HepG2 (cell line): ENCODE measurements at regions not wholly inside any gene's neighbourhood (a gene's known extent, or its start where the extent isn't known, plus 50 kb on each side); places are given as distances from the start of the nearest gene placed in this dataset.

Experiments used
- ATAC-seq: fragments of 200-7000 bp; cut with Tn5 transposase; 3 replicates; pipeline ENCODE4 v1.9.1; 2020; ENCODE audit warnings: mild to moderate bottlenecking, moderate library complexity
- BruUV-seq: library from RNA; stranded (reverse); fragments of 400-500 nt; replicated peaks from 2 replicates; lab custom pipeline; 2021; lab: Mats Ljungman, UMichigan
- CTCF ChIA-PET: fragments of 300-600 bp; formaldehyde crosslinking; extraction: SDS; loops from one replicate; lab custom pipeline; 2021; ENCODE audit warnings: low total read pairs, inconsistent platforms, low intra/inter-chr PET ratio; lab: Yijun Ruan, JAX
- POLR2A ChIA-PET: fragments of 350-600 bp; sonication (Branson Sonifier 250); formaldehyde crosslinking; loops from one replicate; lab custom pipeline; 2020; ENCODE audit warnings: antibody characterized with exemption, inconsistent platforms; lab: Yijun Ruan, JAX
- DNase-seq: peaks from one replicate; pipeline ENCODE4 v3.0.0-alpha.2; 2015; ENCODE audit warnings: low spot score
- FAIRE-seq: peaks from 3 replicates; lab custom pipeline; 2011; peaks lifted over from hg19 to GRCh38; lab: Jason Lieb, UNC
- H2AFZ ChIP-seq: one replicate; pipeline ENCODE4 v1.6.1; 2011; ENCODE audit warnings: low read length, inconsistent platforms
- H3K27ac ChIP-seq: fragments of 300-600 bp; 3 replicates; pipeline ENCODE4 v1.8.0; 2011; ENCODE audit warnings: mixed run types, mild to moderate bottlenecking, mixed read lengths, low read length, inconsistent platforms; ENCODE audit not compliant: insufficient read depth; ENCODE audit errors: extremely low read length
- H3K27me3 ChIP-seq, 2 experiments: fragments of 200-600 bp in 1 of 2; 2 replicates in 1 of 2; 3 replicates in 1 of 2; pipeline versions ENCODE4 v1.6.0 to v1.8.0; 2011; ENCODE audit warnings: low read length in 2 of 2, mild to moderate bottlenecking in 2 of 2, moderate library complexity in 2 of 2, inconsistent platforms in 1 of 2; ENCODE audit not compliant: insufficient read depth in 2 of 2, control insufficient read depth in 1 of 2
- H3K36me3 ChIP-seq, 2 experiments: fragments of 200-600 bp in 1 of 2; replicated peaks in 1 of 2; 2 replicates in 1 of 2; 3 replicates in 1 of 2; pipeline versions ENCODE4 v1.5.1 to v1.8.0; 2011; ENCODE audit warnings: low read length in 2 of 2, inconsistent platforms in 1 of 2; ENCODE audit not compliant: insufficient read depth in 2 of 2, control insufficient read depth in 1 of 2
- H3K4me1 ChIP-seq: 2 replicates; pipeline ENCODE4 v1.5.1; 2012; ENCODE audit warnings: low read length, inconsistent platforms; ENCODE audit not compliant: insufficient read depth
- H3K4me2 ChIP-seq: 2 replicates; pipeline ENCODE4 v1.6.0; 2011; ENCODE audit warnings: low read depth, low read length, inconsistent platforms
- H3K4me3 ChIP-seq, 3 experiments: fragments of 200-600 bp in 1 of 3; sonication (generic), shearing (Covaris generic) in 1 of 3; replicated peaks in 1 of 3; 2 replicates each; pipeline ENCODE4 v1.5.1; 2011 to 2016; ENCODE audit warnings: low read length in 3 of 3, inconsistent platforms in 2 of 3, low read depth in 2 of 3, mild to moderate bottlenecking in 2 of 3, control low read depth in 1 of 3, mixed read lengths in 1 of 3; ENCODE audit not compliant: insufficient read depth in 1 of 3
- H3K79me2 ChIP-seq: one replicate; pipeline ENCODE4 v1.6.1; 2011; ENCODE audit warnings: low read length, inconsistent platforms; ENCODE audit not compliant: insufficient read depth
- H3K9ac ChIP-seq: 2 replicates; pipeline ENCODE4 v1.6.0; 2011; ENCODE audit warnings: mild to moderate bottlenecking, low read depth, low read length, inconsistent platforms; ENCODE audit not compliant: insufficient read depth
- H3K9me3 ChIP-seq: 2 replicates; pipeline ENCODE4 v1.5.1; 2012; ENCODE audit warnings: mild to moderate bottlenecking, low read length
- H4K20me1 ChIP-seq: 2 replicates; pipeline ENCODE4 v1.6.0; 2011; ENCODE audit warnings: inconsistent platforms, mild to moderate bottlenecking, low read length, moderate library complexity; ENCODE audit not compliant: insufficient read depth
- FOXP1 ChIP-seq, 2 experiments: fragments of 450-650 bp in 1 of 2; IDR thresholded peaks; 2 replicates each; pipeline ENCODE4 v1.6.1; 2017 to 2018; ENCODE audit warnings: antibody characterized with exemption in 1 of 2
- GATAD2A ChIP-seq: IDR thresholded peaks from 2 replicates; pipeline ENCODE4 v1.6.1; 2016
- GTF3A ChIP-seq: sonication (generic); formaldehyde crosslinking; conservative IDR thresholded peaks from 2 replicates; pipeline ENCODE4 v1.4.0; 2020; ENCODE audit warnings: mild to moderate bottlenecking, missing genetic modification reagents
- HES4 ChIP-seq: sonication (generic); formaldehyde crosslinking; IDR thresholded peaks from 2 replicates; pipeline ENCODE4 v1.9.0; 2021; ENCODE audit warnings: mild to moderate bottlenecking, missing genetic modification reagents, borderline replicate concordance
- PHB2 ChIP-seq: fragments of 450-650 bp; IDR thresholded peaks from 2 replicates; pipeline ENCODE4 v1.6.1; 2018; ENCODE audit not compliant: partially characterized antibody
- REPIN1 ChIP-seq: sonication (generic); formaldehyde crosslinking; IDR thresholded peaks from 2 replicates; pipeline ENCODE4 v1.8.0; 2022; ENCODE audit warnings: missing genetic modification reagents, low read depth, mild to moderate bottlenecking, borderline replicate concordance
- RFXANK ChIP-seq: IDR thresholded peaks from 2 replicates; pipeline ENCODE4 v1.6.1; 2016
- SIX4 ChIP-seq: sonication (generic); formaldehyde crosslinking; IDR thresholded peaks from 2 replicates; pipeline ENCODE4 v1.4.0; 2020; ENCODE audit warnings: missing genetic modification reagents
- ZBTB44 ChIP-seq: sonication (generic); formaldehyde crosslinking; IDR thresholded peaks from 2 replicates; pipeline ENCODE4 v1.4.0; 2020; ENCODE audit warnings: missing genetic modification reagents
- ZC3H4 ChIP-seq: sonication (generic); formaldehyde crosslinking; IDR thresholded peaks from 2 replicates; pipeline ENCODE4 v1.4.0; 2020; ENCODE audit warnings: missing genetic modification reagents, borderline replicate concordance
- ZFP82 ChIP-seq: sonication (generic); formaldehyde crosslinking; IDR thresholded peaks from 2 replicates; pipeline ENCODE4 v1.5.1; 2020; ENCODE audit warnings: mild to moderate bottlenecking, missing genetic modification reagents, borderline replicate concordance
- ZFP90 ChIP-seq: sonication (generic); formaldehyde crosslinking; IDR thresholded peaks from 2 replicates; pipeline ENCODE4 v1.8.0; 2022; ENCODE audit warnings: missing genetic modification reagents, mild to moderate bottlenecking, inconsistent platforms, borderline replicate concordance
- ZNF232 ChIP-seq: sonication (generic); formaldehyde crosslinking; IDR thresholded peaks from 2 replicates; pipeline ENCODE4 v1.4.0; 2020; ENCODE audit warnings: missing genetic modification reagents, borderline replicate concordance
- ZNF3 ChIP-seq: IDR thresholded peaks from 2 replicates; pipeline ENCODE4 v1.7.0; 2017; ENCODE audit warnings: inconsistent platforms
- ZNF335 ChIP-seq: sonication (generic); formaldehyde crosslinking; IDR thresholded peaks from 2 replicates; pipeline ENCODE4 v1.4.0; 2020; ENCODE audit warnings: missing genetic modification reagents
- ZNF800 ChIP-seq: sonication (generic); formaldehyde crosslinking; IDR thresholded peaks from 2 replicates; pipeline ENCODE4 v1.4.0; 2020; ENCODE audit warnings: missing genetic modification reagents
- WGBS: methylation state at CpG from one replicate; pipeline ENCODE4 v1.1.6; 2017; ENCODE audit warnings: low lambda C conversion rate; 5-methylcytosine and 5-hydroxymethylcytosine counted together
- in situ Hi-C: cut with HindIII; loops from 2 replicates; pipeline ENCODE4 v1.10.0; 2017; ENCODE audit warnings: low pct_unique_long_range_greater_than_20kb; ENCODE audit not compliant: extremely low pct_ligation_motif_present
- intact Hi-C: fragments of 100-400 bp; cut with micrococcal nuclease; formaldehyde crosslinking; loops from one replicate; pipeline ENCODE4 v1.10.0; 2022; ENCODE audit not compliant: unreplicated experiment
- TF ChIP-seq, protein P1 (sequence below): sonication (generic); formaldehyde crosslinking; conservative IDR thresholded peaks from 2 replicates; pipeline ENCODE4 v1.4.0; 2020; ENCODE audit warnings: missing genetic modification reagents

DNA sequence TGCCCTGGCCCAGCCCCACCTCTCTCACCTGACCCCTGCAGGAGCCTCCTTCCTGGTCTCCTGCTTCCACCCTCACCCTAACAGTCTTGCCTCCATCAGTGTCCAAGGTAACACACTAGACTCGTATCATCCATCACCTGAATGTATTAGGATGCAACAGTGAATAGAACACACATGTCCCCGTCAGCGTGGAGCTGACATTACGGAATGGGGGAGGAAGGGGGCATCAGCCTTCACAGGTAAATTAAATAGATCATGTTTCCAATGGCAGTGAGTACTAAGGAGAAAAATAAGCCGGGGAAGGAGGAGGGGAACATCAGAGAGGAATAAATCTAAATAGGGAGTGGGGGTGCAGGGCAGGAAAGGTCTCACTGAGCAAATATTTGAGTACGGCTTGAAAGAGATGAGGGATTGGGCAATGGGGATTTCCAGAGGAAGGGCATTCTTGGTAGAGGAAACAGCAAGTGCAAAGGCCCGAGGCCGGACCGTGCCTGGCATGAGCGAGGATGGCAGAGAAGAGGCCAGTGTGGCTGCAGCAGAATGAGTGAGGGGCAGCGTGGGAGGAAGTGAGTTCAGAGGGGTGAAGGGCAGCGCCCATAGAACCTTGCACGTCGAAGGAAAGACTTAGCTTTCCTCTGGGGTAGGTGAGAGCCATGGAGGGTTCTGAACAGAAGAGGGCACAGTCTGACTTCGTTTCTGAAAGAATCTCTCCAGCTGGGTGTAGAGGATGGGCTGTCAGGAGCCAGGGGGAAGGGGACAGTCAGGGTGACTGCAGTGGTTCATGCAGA is 110.1 kb upstream of the PTPN1 start (continued):
- TF ChIP-seq ZC3H4 (CRISPR knock-in tag) (no peak; the same call in 1 of the 2 replicates), ZFP82 (peak; percentile 96; the same call in 1 of the 2 replicates), FOXP1 (IDR thresholded peaks at IDR 0.05) (peak; percentile 67), FOXP1 (CRISPR knock-in tag; IDR thresholded peaks at IDR 0.05) (peak; percentile 99), ZNF335 (CRISPR knock-in tag) (peak; percentile 81), REPIN1 (CRISPR knock-in tag) (peak; percentile 81; the same call in 1 of the 2 replicates), HES4 (CRISPR knock-in tag) (no peak; the same call in 1 of the 2 replicates)

GRCh38 chr20:50400705-50401586 is 109.2 kb upstream of the PTPN1 start:
- no peak for FAIRE-seq
- TF ChIP-seq, protein P1, sequence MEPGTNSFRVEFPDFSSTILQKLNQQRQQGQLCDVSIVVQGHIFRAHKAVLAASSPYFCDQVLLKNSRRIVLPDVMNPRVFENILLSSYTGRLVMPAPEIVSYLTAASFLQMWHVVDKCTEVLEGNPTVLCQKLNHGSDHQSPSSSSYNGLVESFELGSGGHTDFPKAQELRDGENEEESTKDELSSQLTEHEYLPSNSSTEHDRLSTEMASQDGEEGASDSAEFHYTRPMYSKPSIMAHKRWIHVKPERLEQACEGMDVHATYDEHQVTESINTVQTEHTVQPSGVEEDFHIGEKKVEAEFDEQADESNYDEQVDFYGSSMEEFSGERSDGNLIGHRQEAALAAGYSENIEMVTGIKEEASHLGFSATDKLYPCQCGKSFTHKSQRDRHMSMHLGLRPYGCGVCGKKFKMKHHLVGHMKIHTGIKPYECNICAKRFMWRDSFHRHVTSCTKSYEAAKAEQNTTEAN, result no peak
- TF ChIP-seq ZNF3 (CRISPR knock-in tag) (no peak), ZNF232 (CRISPR knock-in tag) (no peak), PHB2 (no peak), RFXANK (no peak), GATAD2A (no peak), ZFP90 (no peak), ZBTB44 (CRISPR knock-in tag) (no peak), ZNF800 (CRISPR knock-in tag) (no peak), SIX4 (CRISPR knock-in tag) (no peak), GTF3A (CRISPR knock-in tag) (no peak)

More at GRCh38 chr20:50400705-50401586, 109.2 kb upstream of the PTPN1 start:
- BruUV-seq, result no TSS peak
- 43% methylated on average over 17 of the region's 17 CpGs for WGBS
- Histone ChIP-seq H3K9me3 (no peaks in the 10 kb centered on the region), H3K9ac (peak overlapping the region; percentile 65), H2AFZ (no peak overlapping the region), H3K4me1 (peaks cover 100% of the 10 kb centered on the region), H3K36me3 (no peaks in the 10 kb centered on the region), H4K20me1 (no peaks in the 10 kb centered on the region), H3K27ac (peak overlapping the region; percentile 91), H3K4me3 (peak overlapping the region in 1 of 3 experiments; percentile 57; a peak in 2 of 6 replicates), H3K79me2 (no peaks in the 10 kb centered on the region), H3K27me3 (no peaks in the 10 kb centered on the region), H3K4me2 (peak overlapping the region; percentile 95)
- DNase-seq (no peak), ATAC-seq (peak; percentile 0; the same call in 2 of the 3 replicates)
- ChIA-PET CTCF (interaction anchor here (1.8 kb wide), 1 partner anchor 59 kb away, joined by 10 read pairs; no protein-coding TSS in a partner anchor), POLR2A (interaction anchor here (1.0 to 9.9 kb wide), 37 partner anchors 8 to 285 kb away, joined by 3 to 299 read pairs (median 8); partner anchors contain the start of genes CEBPB and PTPN1)
- in situ Hi-C loops (loop anchor here (5.0 kb wide), 2 partner anchors 61 to 109 kb away; no protein-coding TSS in a partner anchor), intact Hi-C loops (loop anchor here (1.0 to 5.0 kb wide), 3 partner anchors 34 to 93 kb away; no protein-coding TSS in a partner anchor)
